CD4-positive, alpha-beta T cell treated with Interleukin-17A for 4 hours (primary cell): ENCODE measurements at regions not wholly inside any gene's neighbourhood (a gene's known extent, or its start where the extent isn't known, plus 50 kb on each side); places are given as distances from the start of the nearest gene placed in this dataset.

Experiments
- DNase-seq: peaks from one replicate; pipeline ENCODE4 v3.0.0-alpha.2; 2020; ENCODE audit warnings: mixed read lengths

DNA sequence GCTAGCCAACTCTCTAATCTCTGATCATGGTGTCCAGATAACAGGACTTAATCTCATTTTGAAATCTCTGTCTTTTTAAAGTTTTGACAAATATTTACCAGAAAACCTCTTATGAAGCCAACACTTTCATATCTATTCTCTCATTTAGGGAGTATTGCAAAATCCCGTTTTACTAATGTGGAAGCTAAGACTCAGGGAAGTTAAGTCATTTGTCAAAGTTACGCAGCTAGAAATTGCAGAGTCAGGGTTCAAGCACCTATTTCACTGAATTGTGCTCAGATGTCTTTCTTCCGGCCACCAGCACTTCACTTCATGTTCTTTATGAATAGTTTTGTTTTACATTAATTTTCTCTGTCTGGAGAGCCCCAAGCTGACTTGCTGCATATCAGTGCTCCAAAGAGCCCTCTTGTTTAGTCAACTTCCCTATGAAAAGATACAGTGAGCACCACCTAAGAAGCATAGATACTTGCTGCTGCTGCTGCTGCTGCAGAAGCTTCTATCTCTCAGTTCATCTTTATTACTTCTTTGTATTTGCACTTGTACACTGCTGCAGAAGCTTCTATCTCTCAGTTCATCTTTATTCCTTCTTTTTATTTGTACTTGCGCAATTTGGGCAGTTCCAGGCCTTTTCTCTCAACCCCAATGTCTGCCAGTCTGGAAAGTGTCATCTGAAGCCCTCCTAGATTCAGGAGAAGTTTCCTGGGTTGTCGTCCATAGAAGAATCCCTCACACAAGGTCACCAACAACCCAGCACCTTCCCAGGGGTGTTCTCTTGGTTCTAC is 329.7 kb downstream of the MAFB start:
- DNase-seq: no peak

DNA sequence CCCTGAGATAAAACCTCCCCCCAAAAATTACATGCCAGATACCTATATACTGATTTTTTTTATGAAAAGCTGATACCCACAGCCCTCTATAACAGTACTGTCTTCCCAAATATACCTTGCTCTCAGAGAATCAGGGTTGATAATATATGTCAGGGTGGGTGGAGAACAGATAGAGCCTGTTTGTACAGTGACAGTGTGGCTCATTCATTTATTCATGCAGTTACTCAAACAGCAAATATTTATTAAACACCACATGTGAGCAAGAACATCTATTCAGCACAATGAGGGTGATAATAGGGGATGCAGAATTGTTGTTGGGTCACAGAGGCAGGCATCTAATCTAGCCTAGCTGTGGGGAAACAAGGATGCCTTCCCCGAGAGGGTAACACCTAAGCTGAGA is 334.2 kb downstream of the MAFB start:
- DNase-seq: no peak

DNA sequence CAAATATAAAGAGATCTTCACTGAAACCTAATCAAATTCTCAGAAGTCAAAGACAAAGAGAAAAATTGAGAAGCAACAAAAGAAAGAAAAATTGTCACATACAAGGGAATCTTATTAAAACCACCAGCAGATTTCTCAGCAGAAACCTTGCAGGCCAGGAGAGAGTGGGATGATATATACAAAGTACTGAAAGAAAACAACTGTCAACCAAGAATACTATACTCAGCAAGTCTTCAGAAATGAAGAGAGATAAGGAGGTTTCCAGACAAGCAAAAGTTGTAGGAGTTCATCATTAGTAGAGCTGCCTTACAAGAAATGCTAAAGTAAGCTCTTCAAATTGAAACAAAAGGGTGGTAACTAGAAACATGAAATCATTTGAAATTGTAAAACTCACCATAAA is 345.6 kb downstream of the MAFB start:
- DNase-seq: no peak

- DNase-seq: no peak
These were observed 347.5 kb downstream of the MAFB start for GRCh38 chr20:40341561-40341960.

DNA sequence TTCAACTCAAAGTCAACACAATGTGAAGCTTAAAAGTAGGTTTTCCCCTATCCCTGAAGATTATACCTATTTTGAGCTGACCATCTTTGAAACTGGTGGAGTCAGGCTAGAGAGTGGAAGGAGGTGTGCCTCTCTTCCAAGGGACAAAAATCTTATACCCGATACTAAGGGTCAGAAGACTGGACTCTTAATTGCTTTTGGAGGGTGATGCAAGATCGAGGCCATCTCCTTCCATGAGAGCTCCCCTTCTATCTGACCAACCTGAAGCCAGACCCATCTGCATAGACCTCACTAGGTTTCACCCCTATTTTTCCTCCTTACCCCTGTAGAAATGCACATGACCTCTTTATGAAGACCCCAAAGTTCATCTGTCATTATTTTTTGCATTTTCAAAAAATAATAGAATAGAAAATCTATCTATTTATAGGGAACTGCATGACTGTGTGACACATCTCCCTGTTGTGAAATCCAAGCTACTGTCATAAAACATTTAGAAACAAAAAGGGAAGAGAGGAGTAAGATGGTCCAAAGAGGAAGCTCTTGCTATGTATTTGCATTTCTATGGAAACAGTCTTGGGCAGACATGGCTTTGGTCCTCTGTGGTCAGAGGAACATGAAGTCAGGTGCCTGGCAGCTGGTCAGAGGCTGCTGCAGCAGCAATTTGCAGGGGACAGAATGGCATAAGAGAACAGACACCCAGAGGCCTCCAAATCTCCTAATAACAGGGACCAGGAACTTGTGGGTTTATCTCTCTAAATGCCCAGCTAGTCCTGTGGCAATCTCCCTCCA is 349.2 kb downstream of the MAFB start:
- DNase-seq: no peak

- no peak for DNase-seq
These were observed 352.5 kb downstream of the MAFB start for GRCh38 chr20:40336533-40336932.

GRCh38 chr20:40335901-40336351 is 353.1 kb downstream of the MAFB start:
- no peak for DNase-seq

GRCh38 chr20:40335437-40335836 is 353.6 kb downstream of the MAFB start:
- no peak for DNase-seq

DNA sequence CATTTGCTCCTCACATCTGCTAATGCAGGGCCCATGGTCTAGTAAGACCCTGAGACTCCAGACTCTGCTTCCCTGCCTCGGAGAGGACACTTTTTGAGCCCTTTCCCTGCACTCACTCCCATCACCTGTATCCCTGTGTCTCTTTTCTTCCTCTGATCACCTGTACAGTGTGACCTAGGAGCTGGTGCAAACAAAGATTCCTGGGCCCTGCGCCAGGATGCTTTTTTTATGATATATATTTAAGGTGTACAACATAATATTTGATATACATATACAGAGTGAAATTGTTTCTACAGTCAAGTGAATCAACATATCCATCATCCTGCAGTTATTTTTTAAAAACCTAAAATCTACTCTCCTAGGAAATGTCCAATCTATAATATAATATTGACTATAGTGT is 355.4 kb downstream of the MAFB start:
- no peak for DNase-seq

DNA sequence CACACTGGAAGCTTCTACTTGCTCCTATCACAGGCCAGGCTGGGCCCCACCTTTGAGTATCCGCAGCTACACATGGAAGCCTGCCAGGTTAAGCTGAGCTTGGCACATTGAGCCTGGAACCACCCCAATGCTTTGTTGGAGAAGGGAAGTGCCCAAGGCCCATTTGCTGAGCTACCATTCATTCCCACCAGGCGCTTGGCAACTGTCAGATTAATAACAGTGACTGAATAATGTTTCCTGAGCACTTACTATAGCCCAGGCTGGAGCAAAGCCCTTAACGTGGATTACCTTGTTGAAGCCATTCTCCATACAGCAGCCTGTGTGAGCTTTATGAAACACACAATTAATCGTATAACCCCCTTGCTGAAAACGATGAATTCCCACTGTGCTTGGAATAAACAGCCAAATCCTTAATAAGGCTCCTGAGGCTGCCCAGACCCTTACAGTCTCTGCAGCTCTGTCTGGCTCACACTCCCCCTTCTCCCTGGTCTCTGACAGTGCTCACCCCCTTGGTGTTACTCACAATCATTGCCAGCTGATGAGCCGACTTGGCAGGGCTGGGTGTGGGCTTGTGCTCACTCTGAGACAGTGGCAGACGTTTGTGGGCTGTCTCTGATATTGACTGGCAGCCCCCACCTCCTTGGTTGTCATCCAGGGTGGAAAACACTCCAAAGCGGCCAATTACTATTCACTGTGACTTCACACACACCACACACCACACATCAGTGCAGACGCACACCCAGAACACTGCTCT is 357.1 kb downstream of the MAFB start:
- DNase-seq: no peak

- no peak for DNase-seq
These were observed 357.8 kb downstream of the MAFB start for GRCh38 chr20:40331249-40331648.

- DNase-seq: no peak
These were observed 359.7 kb downstream of the MAFB start for GRCh38 chr20:40329321-40329720.

GRCh38 chr20:40326784-40327183 is 362.3 kb downstream of the MAFB start:
- no peak for DNase-seq

GRCh38 chr20:40325006-40325568 is 363.9 kb downstream of the MAFB start:
- no peak for DNase-seq

DNA sequence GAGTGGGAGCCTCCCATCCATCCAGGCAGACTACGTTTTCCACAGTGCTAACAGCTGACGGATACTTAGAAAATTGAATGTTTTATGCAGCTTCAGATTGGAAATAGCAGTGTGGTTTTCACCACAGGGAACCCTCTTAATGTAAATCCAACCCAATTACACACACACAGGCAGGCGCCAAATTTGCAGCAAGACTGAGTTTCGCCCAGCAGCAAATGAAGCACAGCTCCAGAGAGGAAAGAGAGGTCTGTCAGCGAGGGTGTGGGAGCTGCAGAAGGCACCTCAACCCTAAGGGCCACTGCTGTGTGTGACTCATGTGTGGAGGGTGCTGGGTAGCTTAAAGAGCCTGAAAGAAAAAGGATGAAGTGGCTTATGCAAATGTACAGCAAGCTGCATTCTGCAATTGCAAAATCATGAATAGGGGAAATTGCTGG is 365.7 kb downstream of the MAFB start:
- no peak for DNase-seq

- no peak for DNase-seq
These were observed 366.1 kb downstream of the MAFB start for GRCh38 chr20:40322941-40323340.

DNA sequence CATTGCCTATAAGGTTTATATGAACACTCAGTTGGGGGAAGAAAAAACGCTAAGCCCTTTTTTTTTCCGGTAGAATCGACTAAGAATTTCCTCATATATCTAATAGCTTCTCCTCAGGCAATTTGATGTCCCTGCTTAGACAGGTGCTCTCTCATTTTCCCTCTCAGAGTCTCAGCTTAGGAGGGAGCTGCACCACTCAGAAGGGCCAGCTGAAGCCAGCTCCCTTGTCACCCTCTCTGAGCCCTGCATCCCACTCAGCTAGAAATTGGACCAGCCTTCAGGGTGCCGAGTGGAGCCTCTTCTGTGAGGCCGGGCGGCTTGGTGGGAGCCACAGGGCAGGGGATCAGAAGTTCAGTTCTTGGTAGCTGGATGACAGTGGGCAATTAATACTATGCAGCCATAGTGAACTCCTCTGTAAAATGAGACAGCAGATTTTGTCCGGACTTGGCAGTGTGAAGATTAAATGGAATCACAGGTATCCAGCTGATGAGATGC is 368.5 kb downstream of the MAFB start:
- no peak for DNase-seq

GRCh38 chr20:40319741-40320516 is 369.1 kb downstream of the MAFB start:
- no peak for DNase-seq

DNA sequence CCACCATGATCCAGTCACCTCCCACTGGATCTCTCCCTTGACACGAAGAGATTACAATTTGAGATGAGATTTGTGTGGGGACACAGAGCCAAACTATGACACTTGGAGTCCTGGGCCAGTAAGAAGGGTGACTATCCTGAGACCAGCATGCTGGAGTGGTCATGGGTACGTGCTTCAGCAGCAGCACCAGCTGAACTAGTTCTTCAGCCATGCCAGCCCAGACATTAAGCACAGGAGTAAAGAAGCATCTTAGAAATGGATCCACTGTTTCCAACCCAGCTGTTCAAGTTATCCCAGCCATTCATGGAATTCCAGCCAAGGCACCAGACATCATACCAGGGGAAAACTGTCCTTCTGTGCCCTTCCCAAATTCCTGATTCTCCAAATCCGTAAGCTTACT is 370.0 kb downstream of the MAFB start:
- DNase-seq: no peak

- no peak for DNase-seq
These were observed 371.8 kb downstream of the MAFB start for GRCh38 chr20:40317156-40317790.

GRCh38 chr20:40314278-40314677 is 374.8 kb downstream of the MAFB start:
- DNase-seq: no peak

DNA sequence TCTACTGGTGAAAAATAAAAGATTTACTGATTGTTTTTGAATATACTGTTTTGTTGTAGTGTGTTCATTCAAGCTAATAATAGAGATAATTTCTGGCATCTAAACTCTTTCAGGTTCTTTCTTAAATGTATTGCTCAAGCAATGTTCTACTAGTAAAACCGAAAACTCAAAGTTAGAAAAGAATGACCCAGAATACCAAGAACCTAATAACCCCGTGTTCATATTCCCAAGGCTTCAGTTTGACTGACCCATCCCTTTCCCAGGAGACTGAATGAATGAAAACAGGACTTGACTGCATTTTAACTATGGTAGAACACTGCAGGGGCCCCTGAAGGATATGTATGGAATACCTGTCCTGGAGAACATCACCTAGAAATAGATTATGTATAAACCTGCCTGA is 375.3 kb downstream of the MAFB start:
- DNase-seq: no peak
